ENCODE measurements at regions not wholly inside any gene's neighbourhood (a gene's known extent, or its start where the extent isn't known, plus 50 kb on each side); places are given as distances from the start of the nearest gene placed in this dataset.

- Histone ChIP-seq H4K91ac (ENCODE audit: insufficient read length, low read depth, low read length) (no peak overlapping the region), H2BK20ac (ENCODE audit: low read depth, low read length, poor library complexity, severe bottlenecking) (no peak overlapping the region), H3K27me3 (ENCODE audit: insufficient read depth, low read length) (no peaks in the 10 kb centered on the region), H3K79me2 (ENCODE audit: insufficient read depth, low read length) (no peaks in the 10 kb centered on the region), H2BK120ac (ENCODE audit: low read depth, low read length, poor library complexity, severe bottlenecking) (no peak overlapping the region), H3K4me1 (ENCODE audit: insufficient read depth, low read length) (no peaks in the 10 kb centered on the region; the same call in 1 of the 2 replicates), H3K23ac (ENCODE audit: insufficient read length, low read depth, low read length) (no peak overlapping the region), H3K23me2 (ENCODE audit: insufficient read length, low read depth, low read length, poor library complexity, severe bottlenecking) (no peaks in the 10 kb centered on the region), H4K8ac (replicated peaks; ENCODE audit: insufficient read length, low read depth, low read length) (no peak overlapping the region), H2AFZ (ENCODE audit: low read length) (no peak overlapping the region), H4K5ac (ENCODE audit: insufficient read length, low read depth, low read length) (no peak overlapping the region), H4K20me1 (ENCODE audit: control insufficient read depth, insufficient read depth, insufficient read length) (no peaks in the 10 kb centered on the region), H3K79me1 (ENCODE audit: insufficient read depth, low read depth, low read length, poor library complexity, severe bottlenecking) (no peaks in the 10 kb centered on the region), H3K9me3 (ENCODE audit: control insufficient read depth, low read depth, low read length) (no peaks in the 10 kb centered on the region), H2BK5ac (ENCODE audit: insufficient read length, low read length) (no peak overlapping the region), H3K18ac (ENCODE audit: insufficient read length, low read depth, low read length) (no peak overlapping the region), H3K9ac (ENCODE audit: extremely low read depth, insufficient read length, low read length) (no peak overlapping the region), H3K4ac (ENCODE audit: low read depth, low read length) (no peak overlapping the region), H2BK12ac (ENCODE audit: insufficient read length, low read depth, low read length) (no peak overlapping the region), H3T11ph (ENCODE audit: low read length) (no peak overlapping the region), H2AK5ac (ENCODE audit: insufficient read length, low read length) (no peak overlapping the region), H3K14ac (ENCODE audit: insufficient read depth, low read length) (no peak overlapping the region), H3K27ac (ENCODE audit: insufficient read length, low read depth, low read length) (no peak overlapping the region), H2BK15ac (ENCODE audit: low read depth, low read length) (no peak overlapping the region), H3K4me2 (ENCODE audit: insufficient read depth, insufficient read length, low read length) (no peak overlapping the region), H3K56ac (ENCODE audit: insufficient read length, low read depth, low read length) (no peak overlapping the region)
- Mint-ChIP-seq H3K9me3 (peaks cover 0 to 3% of the 10 kb centered on the region in 2 experiments; a peak in 1 of 5 replicates), H3K27me3 (ENCODE audit: low read depth) (no peaks in the 10 kb centered on the region), H3K4me1 (no peaks in the 10 kb centered on the region), H3K36me3 (ENCODE audit: insufficient read depth in 1 of 3, low read depth in 3 of 3) (no peaks in the 10 kb centered on the region), H3K27ac (no peak overlapping the region), H3K4me3 (no peak overlapping the region)
- TF ChIP-seq, protein P1, sequence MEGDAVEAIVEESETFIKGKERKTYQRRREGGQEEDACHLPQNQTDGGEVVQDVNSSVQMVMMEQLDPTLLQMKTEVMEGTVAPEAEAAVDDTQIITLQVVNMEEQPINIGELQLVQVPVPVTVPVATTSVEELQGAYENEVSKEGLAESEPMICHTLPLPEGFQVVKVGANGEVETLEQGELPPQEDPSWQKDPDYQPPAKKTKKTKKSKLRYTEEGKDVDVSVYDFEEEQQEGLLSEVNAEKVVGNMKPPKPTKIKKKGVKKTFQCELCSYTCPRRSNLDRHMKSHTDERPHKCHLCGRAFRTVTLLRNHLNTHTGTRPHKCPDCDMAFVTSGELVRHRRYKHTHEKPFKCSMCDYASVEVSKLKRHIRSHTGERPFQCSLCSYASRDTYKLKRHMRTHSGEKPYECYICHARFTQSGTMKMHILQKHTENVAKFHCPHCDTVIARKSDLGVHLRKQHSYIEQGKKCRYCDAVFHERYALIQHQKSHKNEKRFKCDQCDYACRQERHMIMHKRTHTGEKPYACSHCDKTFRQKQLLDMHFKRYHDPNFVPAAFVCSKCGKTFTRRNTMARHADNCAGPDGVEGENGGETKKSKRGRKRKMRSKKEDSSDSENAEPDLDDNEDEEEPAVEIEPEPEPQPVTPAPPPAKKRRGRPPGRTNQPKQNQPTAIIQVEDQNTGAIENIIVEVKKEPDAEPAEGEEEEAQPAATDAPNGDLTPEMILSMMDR (conservative IDR thresholded peaks at IDR 0.05), result no peak
- DNase-seq, result no peak
Measured at GRCh38 chr4:89398644-89399043, 91.0 kb upstream of the GPRIN3 start.

Measured in H9 (cell line).